SK-N-MC (cell line): ENCODE measurements at regions not wholly inside any gene's neighbourhood (a gene's known extent, or its start where the extent isn't known, plus 50 kb on each side); places are given as distances from the start of the nearest gene placed in this dataset.

ENCODE experiments used
- EZH2 ChIP-seq: fragments of 200-600 bp; sonication (generic); IDR thresholded peaks from one replicate; pipeline ENCODE4 v1.6.1; 2017; ENCODE audit warnings: antibody characterized with exemption
- POLR2AphosphoS5 ChIP-seq: IDR thresholded peaks from 2 replicates; pipeline ENCODE4 v1.6.1; 2012; ENCODE audit warnings: mild to moderate bottlenecking, low read depth, low read length, borderline replicate concordance

DNA sequence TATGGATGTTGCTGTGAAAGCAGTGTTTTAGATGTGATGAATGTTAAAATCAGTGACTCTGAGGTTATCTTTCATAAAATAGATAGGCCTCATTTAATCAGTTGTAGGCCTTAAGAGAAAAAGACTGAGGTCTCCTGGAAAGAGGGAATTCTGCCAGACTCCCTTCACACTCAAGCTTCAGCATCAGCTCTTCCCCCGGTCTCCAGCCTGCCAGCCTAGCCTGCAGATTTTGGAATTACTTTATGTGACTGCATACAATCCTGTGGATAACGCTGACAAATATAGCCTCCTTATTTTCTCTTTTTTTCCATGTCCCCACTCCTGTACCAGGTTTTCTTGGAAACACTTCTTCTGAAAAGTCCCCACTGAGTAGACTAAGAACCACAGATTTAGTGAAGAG, 510.3 kb downstream of the GBE1 start:
- TF ChIP-seq EZH2, result no peak
- no peak for TF ChIP-seq POLR2AphosphoS5
